Astrocyte (in vitro differentiated cells and primary cell): ENCODE measurements at regions not wholly inside any gene's neighbourhood (a gene's known extent, or its start where the extent isn't known, plus 50 kb on each side); places are given as distances from the start of the nearest gene placed in this dataset.

Source experiments
- EZH2 ChIP-seq: IDR thresholded peaks from 2 replicates; pipeline ENCODE4 v1.6.1; 2012; ENCODE audit warnings: mild to moderate bottlenecking, low read length, inconsistent platforms; ENCODE audit not compliant: insufficient read depth
- TF ChIP-seq, protein P1 (sequence below): IDR thresholded peaks from 2 replicates; pipeline ENCODE4 v1.5.1; 2011; ENCODE audit warnings: low read depth, mild to moderate bottlenecking, inconsistent platforms, low read length, moderate library complexity; ENCODE audit not compliant: insufficient read depth

GRCh38 chr20:24870057-24870456 lies 79.0 kb upstream of the CST7 start:
- TF ChIP-seq EZH2: no peak
- TF ChIP-seq, protein P1, sequence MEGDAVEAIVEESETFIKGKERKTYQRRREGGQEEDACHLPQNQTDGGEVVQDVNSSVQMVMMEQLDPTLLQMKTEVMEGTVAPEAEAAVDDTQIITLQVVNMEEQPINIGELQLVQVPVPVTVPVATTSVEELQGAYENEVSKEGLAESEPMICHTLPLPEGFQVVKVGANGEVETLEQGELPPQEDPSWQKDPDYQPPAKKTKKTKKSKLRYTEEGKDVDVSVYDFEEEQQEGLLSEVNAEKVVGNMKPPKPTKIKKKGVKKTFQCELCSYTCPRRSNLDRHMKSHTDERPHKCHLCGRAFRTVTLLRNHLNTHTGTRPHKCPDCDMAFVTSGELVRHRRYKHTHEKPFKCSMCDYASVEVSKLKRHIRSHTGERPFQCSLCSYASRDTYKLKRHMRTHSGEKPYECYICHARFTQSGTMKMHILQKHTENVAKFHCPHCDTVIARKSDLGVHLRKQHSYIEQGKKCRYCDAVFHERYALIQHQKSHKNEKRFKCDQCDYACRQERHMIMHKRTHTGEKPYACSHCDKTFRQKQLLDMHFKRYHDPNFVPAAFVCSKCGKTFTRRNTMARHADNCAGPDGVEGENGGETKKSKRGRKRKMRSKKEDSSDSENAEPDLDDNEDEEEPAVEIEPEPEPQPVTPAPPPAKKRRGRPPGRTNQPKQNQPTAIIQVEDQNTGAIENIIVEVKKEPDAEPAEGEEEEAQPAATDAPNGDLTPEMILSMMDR: no peak
